HEK293T (cell line): ENCODE measurements at regions not wholly inside any gene's neighbourhood (a gene's known extent, or its start where the extent isn't known, plus 50 kb on each side); places are given as distances from the start of the nearest gene placed in this dataset.

Experiments
- ARNT ChIP-seq: fragments of 450-650 bp; IDR thresholded peaks from 2 replicates; pipeline ENCODE4 v1.6.1; 2017; ENCODE audit warnings: mild to moderate bottlenecking
- BHLHE40 ChIP-seq: fragments of 450-650 bp; IDR thresholded peaks from 2 replicates; pipeline ENCODE4 v1.6.1; 2016; ENCODE audit warnings: mild to moderate bottlenecking, moderate library complexity, borderline replicate concordance
- CTBP1 ChIP-seq: fragments of 450-650 bp; IDR thresholded peaks from 2 replicates; pipeline ENCODE4 v1.6.1; 2016; ENCODE audit warnings: borderline replicate concordance
- ELF4 ChIP-seq: fragments of 450-650 bp; IDR thresholded peaks from 2 replicates; pipeline ENCODE4 v1.6.1; 2017; ENCODE audit warnings: antibody characterized with exemption
- FOXA1 ChIP-seq: fragments of 450-650 bp; IDR thresholded peaks from 2 replicates; pipeline ENCODE4 v1.6.1; 2016; ENCODE audit warnings: mild to moderate bottlenecking
- FOXK2 ChIP-seq: fragments of 450-650 bp; IDR thresholded peaks from 2 replicates; pipeline ENCODE4 v1.6.1; 2016; ENCODE audit warnings: mild to moderate bottlenecking
- HDGF ChIP-seq: fragments of 450-650 bp; IDR thresholded peaks from 2 replicates; pipeline ENCODE4 v1.6.1; 2017; ENCODE audit warnings: antibody characterized with exemption, borderline replicate concordance
- LEF1 ChIP-seq: fragments of 450-650 bp; IDR thresholded peaks from 2 replicates; pipeline ENCODE4 v1.6.1; 2017; ENCODE audit warnings: mild to moderate bottlenecking, borderline replicate concordance
- PKNOX1 ChIP-seq: fragments of 450-650 bp; IDR thresholded peaks from 2 replicates; pipeline ENCODE4 v1.6.1; 2016
- SP1 ChIP-seq: fragments of 450-650 bp; IDR thresholded peaks from 2 replicates; pipeline ENCODE4 v1.6.1; 2017
- SUZ12 ChIP-seq: fragments of 450-650 bp; IDR thresholded peaks from 2 replicates; pipeline ENCODE4 v1.6.1; 2016; ENCODE audit warnings: mild to moderate bottlenecking
- TARDBP ChIP-seq: fragments of 450-650 bp; IDR thresholded peaks from 2 replicates; pipeline ENCODE4 v1.6.1; 2016

- no peak for TF ChIP-seq CTBP1
- no peak for TF ChIP-seq ELF4
- no peak for TF ChIP-seq BHLHE40
- TF ChIP-seq FOXA1, result no peak
- no peak for TF ChIP-seq ARNT
- no peak for TF ChIP-seq PKNOX1
- TF ChIP-seq FOXK2, result no peak
- no peak for TF ChIP-seq SUZ12
- no peak for TF ChIP-seq SP1
- no peak for TF ChIP-seq TARDBP
- no peak for TF ChIP-seq LEF1
- no peak for TF ChIP-seq HDGF
Measured at GRCh38 chr22:48121984-48122383, 1359.5 kb downstream of the TBC1D22A start.
